HG03139 (cell line): ENCODE measurements at regions not wholly inside any gene's neighbourhood (a gene's known extent, or its start where the extent isn't known, plus 50 kb on each side); places are given as distances from the start of the nearest gene placed in this dataset.
"Not testable (repeated sequence)": the region's sequence is repeated elsewhere in the genome, so short reads cannot be mapped to it uniquely, and the experiment has no call there.

Experiments
- ATAC-seq: cut with Tn5 transposase; IDR thresholded peaks from one replicate; pipeline ENCODE4 v1.9.1; 2021; ENCODE audit not compliant: unreplicated experiment

- no peak for ATAC-seq
Observed at GRCh38 chr11:100576718-100577021, 110.4 kb upstream of the ARHGAP42 start.

- ATAC-seq = no peak
Observed at GRCh38 chr11:100578831-100579311, 108.2 kb upstream of the ARHGAP42 start.

GRCh38 chr11:100581318-100581717, 105.8 kb upstream of the ARHGAP42 start:
- no peak for ATAC-seq

- ATAC-seq = no peak
Observed at GRCh38 chr11:100584201-100584985, 102.7 kb upstream of the ARHGAP42 start.

GRCh38 chr11:100585728-100586127, 101.4 kb upstream of the ARHGAP42 start:
- no peak for ATAC-seq

- no peak for ATAC-seq
Observed at GRCh38 chr11:100586361-100587101, 100.6 kb upstream of the ARHGAP42 start.

GRCh38 chr11:100592619-100593260, 94.3 kb upstream of the ARHGAP42 start:
- no peak for ATAC-seq

GRCh38 chr11:100593291-100593690, 93.8 kb upstream of the ARHGAP42 start:
- no peak for ATAC-seq

- ATAC-seq = no peak
Observed at GRCh38 chr11:100594320-100594719, 92.8 kb upstream of the ARHGAP42 start.

- no peak for ATAC-seq
Observed at GRCh38 chr11:100600941-100601340, 86.1 kb upstream of the ARHGAP42 start.

- ATAC-seq = no peak
Observed at GRCh38 chr11:100602716-100603115, 84.4 kb upstream of the ARHGAP42 start.

GRCh38 chr11:100607761-100608160, 79.3 kb upstream of the ARHGAP42 start:
- ATAC-seq = not testable (repeated sequence)

GRCh38 chr11:100612766-100613165, 74.3 kb upstream of the ARHGAP42 start:
- ATAC-seq = no peak

GRCh38 chr11:100618914-100619313, 68.2 kb upstream of the ARHGAP42 start:
- no peak for ATAC-seq

- ATAC-seq = no peak
Observed at GRCh38 chr11:100619484-100619883, 67.6 kb upstream of the ARHGAP42 start.

- no peak for ATAC-seq
Observed at GRCh38 chr11:100622404-100622803, 64.7 kb upstream of the ARHGAP42 start.

GRCh38 chr11:100624346-100624745, 62.7 kb upstream of the ARHGAP42 start:
- no peak for ATAC-seq

- ATAC-seq = no peak
Observed at GRCh38 chr11:100625041-100625440, 62.0 kb upstream of the ARHGAP42 start.

- ATAC-seq = no peak
Observed at GRCh38 chr11:100629671-100630070, 57.4 kb upstream of the ARHGAP42 start.

- no peak for ATAC-seq
Observed at GRCh38 chr11:100630898-100631297, 56.2 kb upstream of the ARHGAP42 start.

GRCh38 chr11:100631316-100631715, 55.8 kb upstream of the ARHGAP42 start:
- no peak for ATAC-seq

GRCh38 chr11:100632941-100633452, 54.1 kb upstream of the ARHGAP42 start:
- ATAC-seq = no peak
